ENCODE measurements at regions not wholly inside any gene's neighbourhood (a gene's known extent, or its start where the extent isn't known, plus 50 kb on each side); places are given as distances from the start of the nearest gene placed in this dataset.

- Histone ChIP-seq H3K9me2 (replicated peaks; ENCODE audit: insufficient read depth, low read length) (no peaks in the 10 kb centered on the region), H2AFZ (ENCODE audit: low read length) (no peak overlapping the region), H3K9me3 (replicated peaks; ENCODE audit: insufficient read depth, low read length) (no peaks in the 10 kb centered on the region), H3K27me3 (replicated peaks; ENCODE audit: insufficient read depth, low read length) (no peaks in the 10 kb centered on the region), H3K4me2 (ENCODE audit: low read depth, low read length) (no peak overlapping the region), H3K79me2 (ENCODE audit: low read length) (no peaks in the 10 kb centered on the region), H3K9ac (ENCODE audit: low read length) (no peak overlapping the region), H4K20me1 (ENCODE audit: insufficient read depth, low read length) (no peaks in the 10 kb centered on the region), H3F3A (ENCODE audit: insufficient read depth, low read length) (no peaks in the 10 kb centered on the region), H3K36me3 (replicated peaks; ENCODE audit: insufficient read depth, low read length) (no peaks in the 10 kb centered on the region), H3K4me3 (ENCODE audit: low read length) (no peak overlapping the region), H3K27ac (ENCODE audit: low read length) (no peak overlapping the region), H3K4me1 (ENCODE audit: low read length) (peaks cover 4% of the 10 kb centered on the region; the same call in 1 of the 2 replicates)
- no peak for DNase-seq
- TF ChIP-seq EZH2 (optimal IDR thresholded peaks at IDR 0.05; ENCODE audit: low read depth, low read length) (no peak), EZH2phosphoT487 (IDR thresholded peaks at IDR 0.05; ENCODE audit: low read length) (no peak)
- TF ChIP-seq, protein P1, sequence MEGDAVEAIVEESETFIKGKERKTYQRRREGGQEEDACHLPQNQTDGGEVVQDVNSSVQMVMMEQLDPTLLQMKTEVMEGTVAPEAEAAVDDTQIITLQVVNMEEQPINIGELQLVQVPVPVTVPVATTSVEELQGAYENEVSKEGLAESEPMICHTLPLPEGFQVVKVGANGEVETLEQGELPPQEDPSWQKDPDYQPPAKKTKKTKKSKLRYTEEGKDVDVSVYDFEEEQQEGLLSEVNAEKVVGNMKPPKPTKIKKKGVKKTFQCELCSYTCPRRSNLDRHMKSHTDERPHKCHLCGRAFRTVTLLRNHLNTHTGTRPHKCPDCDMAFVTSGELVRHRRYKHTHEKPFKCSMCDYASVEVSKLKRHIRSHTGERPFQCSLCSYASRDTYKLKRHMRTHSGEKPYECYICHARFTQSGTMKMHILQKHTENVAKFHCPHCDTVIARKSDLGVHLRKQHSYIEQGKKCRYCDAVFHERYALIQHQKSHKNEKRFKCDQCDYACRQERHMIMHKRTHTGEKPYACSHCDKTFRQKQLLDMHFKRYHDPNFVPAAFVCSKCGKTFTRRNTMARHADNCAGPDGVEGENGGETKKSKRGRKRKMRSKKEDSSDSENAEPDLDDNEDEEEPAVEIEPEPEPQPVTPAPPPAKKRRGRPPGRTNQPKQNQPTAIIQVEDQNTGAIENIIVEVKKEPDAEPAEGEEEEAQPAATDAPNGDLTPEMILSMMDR (IDR thresholded peaks at IDR 0.05; ENCODE audit: low read length) = no peak
Measured at GRCh38 chr1:87829360-87829759, 500.7 kb downstream of the LMO4 start.

DNA sequence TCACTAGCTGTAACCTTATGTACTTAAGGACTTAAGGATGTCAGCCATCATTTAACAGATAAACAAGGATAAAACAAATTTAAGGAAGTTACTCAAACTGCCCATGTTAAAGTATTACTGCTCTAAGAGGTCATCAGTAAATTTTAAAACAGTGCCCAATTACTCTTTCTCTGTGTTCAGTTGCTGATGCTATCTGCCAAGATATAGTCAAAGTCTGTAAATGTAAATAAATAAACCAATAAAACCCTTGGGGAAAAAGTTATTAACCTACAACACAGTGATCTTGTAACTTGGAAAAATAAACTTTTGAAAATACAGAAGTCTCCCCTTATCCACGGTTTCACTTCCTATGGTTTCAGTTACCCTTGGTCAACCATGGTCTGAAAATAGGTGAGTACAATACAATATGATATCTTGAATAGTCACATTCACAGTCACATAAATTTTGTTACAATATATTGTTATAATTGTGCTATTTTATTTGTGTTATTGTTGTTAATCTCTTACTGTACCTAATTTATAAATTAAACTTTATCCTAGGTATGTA lies 501.8 kb downstream of the LMO4 start:
- Histone ChIP-seq H3K36me3 (replicated peaks; ENCODE audit: insufficient read depth, low read length) (no peaks in the 10 kb centered on the region), H3K4me1 (ENCODE audit: low read length) (peaks cover 4% of the 10 kb centered on the region; the same call in 1 of the 2 replicates), H2AFZ (ENCODE audit: low read length) (no peak overlapping the region), H3K27ac (ENCODE audit: low read length) (no peak overlapping the region), H3K27me3 (replicated peaks; ENCODE audit: insufficient read depth, low read length) (no peaks in the 10 kb centered on the region), H3K4me2 (ENCODE audit: low read depth, low read length) (no peak overlapping the region), H3K4me3 (ENCODE audit: low read length) (no peak overlapping the region), H3K9me3 (replicated peaks; ENCODE audit: insufficient read depth, low read length) (no peaks in the 10 kb centered on the region), H3K79me2 (ENCODE audit: low read length) (no peaks in the 10 kb centered on the region), H3F3A (ENCODE audit: insufficient read depth, low read length) (no peaks in the 10 kb centered on the region), H3K9ac (ENCODE audit: low read length) (no peak overlapping the region), H3K9me2 (replicated peaks; ENCODE audit: insufficient read depth, low read length) (no peaks in the 10 kb centered on the region), H4K20me1 (ENCODE audit: insufficient read depth, low read length) (no peaks in the 10 kb centered on the region)
- no peak for TF ChIP-seq EZH2 (optimal IDR thresholded peaks at IDR 0.05; ENCODE audit: low read depth, low read length)
- TF ChIP-seq, protein P1 (IDR thresholded peaks at IDR 0.05; ENCODE audit: low read length) = no peak
- no peak for TF ChIP-seq EZH2phosphoT487 (IDR thresholded peaks at IDR 0.05; ENCODE audit: low read length)
- DNase-seq = no peak

DNA sequence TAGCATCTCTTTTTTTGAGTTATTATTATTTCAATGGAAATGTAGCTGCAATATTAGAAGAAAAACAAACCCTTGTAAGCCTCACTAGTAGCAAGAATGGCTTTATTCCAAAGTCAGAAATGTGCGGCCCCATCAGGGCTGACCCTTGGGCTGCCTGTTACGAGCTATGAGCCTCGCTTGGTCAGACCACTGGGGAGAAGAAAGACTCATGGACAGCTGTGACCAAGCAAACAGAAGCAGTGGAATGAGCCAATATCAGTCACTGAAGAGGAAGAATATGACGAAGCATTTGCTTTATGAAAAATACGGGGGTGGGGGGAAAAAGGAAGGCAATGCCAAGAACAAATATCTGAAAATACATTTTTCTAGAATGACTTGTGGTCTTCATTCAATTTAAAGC lies 504.5 kb downstream of the LMO4 start:
- no peaks in the 10 kb centered on the region for H3K79me2 ChIP-seq (ENCODE audit: low read length)
- no peak overlapping the region for H3K4me2 ChIP-seq (ENCODE audit: low read depth, low read length)
- H3K4me1 ChIP-seq (ENCODE audit: low read length) = peaks cover 4% of the 10 kb centered on the region; the same call in 1 of the 2 replicates
- no peaks in the 10 kb centered on the region for H3K27me3 ChIP-seq (replicated peaks; ENCODE audit: insufficient read depth, low read length)
- H3K4me3 ChIP-seq (ENCODE audit: low read length) = no peak overlapping the region
- no peaks in the 10 kb centered on the region for H3K9me2 ChIP-seq (replicated peaks; ENCODE audit: insufficient read depth, low read length)
- H3K36me3 ChIP-seq (replicated peaks; ENCODE audit: insufficient read depth, low read length) = no peaks in the 10 kb centered on the region
- H4K20me1 ChIP-seq (ENCODE audit: insufficient read depth, low read length) = no peaks in the 10 kb centered on the region
- TF ChIP-seq EZH2 (optimal IDR thresholded peaks at IDR 0.05; ENCODE audit: low read depth, low read length) = no peak
- TF ChIP-seq, protein P1 (IDR thresholded peaks at IDR 0.05; ENCODE audit: low read length) = no peak
- no peak for TF ChIP-seq EZH2phosphoT487 (IDR thresholded peaks at IDR 0.05; ENCODE audit: low read length)
- no peaks in the 10 kb centered on the region for H3F3A ChIP-seq (ENCODE audit: insufficient read depth, low read length)
- no peak for DNase-seq
- no peak overlapping the region for H3K9ac ChIP-seq (ENCODE audit: low read length)
- no peaks in the 10 kb centered on the region for H3K9me3 ChIP-seq (replicated peaks; ENCODE audit: insufficient read depth, low read length)
- no peak overlapping the region for H2AFZ ChIP-seq (ENCODE audit: low read length)
- no peak overlapping the region for H3K27ac ChIP-seq (ENCODE audit: low read length)
